ENCODE measurements at regions not wholly inside any gene's neighbourhood (a gene's known extent, or its start where the extent isn't known, plus 50 kb on each side); places are given as distances from the start of the nearest gene placed in this dataset.

DNA sequence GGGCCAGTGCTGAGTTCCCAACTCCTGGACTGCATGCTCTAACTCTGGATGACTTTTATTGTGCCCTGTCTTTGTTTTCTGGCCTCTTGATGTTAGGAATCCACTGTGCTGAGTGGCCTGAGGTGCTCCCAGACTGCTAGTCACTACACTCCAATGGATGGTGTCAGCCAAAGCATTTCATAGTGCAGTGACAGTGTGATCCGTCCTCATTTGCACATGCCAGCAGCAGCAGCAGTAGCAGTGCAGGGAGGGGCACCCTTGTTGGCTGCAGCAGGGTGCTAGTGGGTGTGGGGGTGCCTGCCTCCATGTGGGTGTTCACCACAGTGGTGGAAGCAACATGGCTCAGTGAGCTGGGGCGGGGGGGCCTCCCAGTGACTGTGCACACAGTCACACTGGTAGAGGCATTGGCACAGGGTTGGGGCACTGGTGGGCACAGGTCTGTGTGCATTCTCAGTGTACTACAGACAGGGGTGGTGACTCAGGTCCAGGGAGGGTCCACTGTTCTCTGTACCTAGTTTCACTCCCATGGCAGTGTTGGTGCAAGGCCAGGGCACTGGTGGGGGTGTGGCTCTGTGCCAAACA lies 214.0 kb downstream of the ZC3H11B start:
- TF ChIP-seq, protein P1, sequence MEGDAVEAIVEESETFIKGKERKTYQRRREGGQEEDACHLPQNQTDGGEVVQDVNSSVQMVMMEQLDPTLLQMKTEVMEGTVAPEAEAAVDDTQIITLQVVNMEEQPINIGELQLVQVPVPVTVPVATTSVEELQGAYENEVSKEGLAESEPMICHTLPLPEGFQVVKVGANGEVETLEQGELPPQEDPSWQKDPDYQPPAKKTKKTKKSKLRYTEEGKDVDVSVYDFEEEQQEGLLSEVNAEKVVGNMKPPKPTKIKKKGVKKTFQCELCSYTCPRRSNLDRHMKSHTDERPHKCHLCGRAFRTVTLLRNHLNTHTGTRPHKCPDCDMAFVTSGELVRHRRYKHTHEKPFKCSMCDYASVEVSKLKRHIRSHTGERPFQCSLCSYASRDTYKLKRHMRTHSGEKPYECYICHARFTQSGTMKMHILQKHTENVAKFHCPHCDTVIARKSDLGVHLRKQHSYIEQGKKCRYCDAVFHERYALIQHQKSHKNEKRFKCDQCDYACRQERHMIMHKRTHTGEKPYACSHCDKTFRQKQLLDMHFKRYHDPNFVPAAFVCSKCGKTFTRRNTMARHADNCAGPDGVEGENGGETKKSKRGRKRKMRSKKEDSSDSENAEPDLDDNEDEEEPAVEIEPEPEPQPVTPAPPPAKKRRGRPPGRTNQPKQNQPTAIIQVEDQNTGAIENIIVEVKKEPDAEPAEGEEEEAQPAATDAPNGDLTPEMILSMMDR (IDR thresholded peaks at IDR 0.05; ENCODE audit: extremely low read depth, low read depth, low read length), result no peak
- Histone ChIP-seq H3K27ac (ENCODE audit: low read depth, low read length) (no peak overlapping the region), H3K36me3 (ENCODE audit: insufficient read depth, low read length) (no peaks in the 10 kb centered on the region), H3K4me1 (ENCODE audit: insufficient read depth, low read length) (no peaks in the 10 kb centered on the region), H2AFZ (ENCODE audit: low read length) (no peak overlapping the region), H3K9me3 (ENCODE audit: low read depth, low read length) (no peaks in the 10 kb centered on the region), H3K79me2 (ENCODE audit: insufficient read depth, low read length) (no peaks in the 10 kb centered on the region), H3K4me3 (ENCODE audit: insufficient read depth, low read length) (no peak overlapping the region), H3K27me3 (ENCODE audit: insufficient read depth, low read length) (no peaks in the 10 kb centered on the region), H4K20me1 (ENCODE audit: insufficient read depth, low read length) (no peaks in the 10 kb centered on the region), H3K4me2 (ENCODE audit: insufficient read depth, low read length) (no peak overlapping the region)
- no peak for DNase-seq (ENCODE audit: insufficient read length, low spot score, missing footprints)

DNA sequence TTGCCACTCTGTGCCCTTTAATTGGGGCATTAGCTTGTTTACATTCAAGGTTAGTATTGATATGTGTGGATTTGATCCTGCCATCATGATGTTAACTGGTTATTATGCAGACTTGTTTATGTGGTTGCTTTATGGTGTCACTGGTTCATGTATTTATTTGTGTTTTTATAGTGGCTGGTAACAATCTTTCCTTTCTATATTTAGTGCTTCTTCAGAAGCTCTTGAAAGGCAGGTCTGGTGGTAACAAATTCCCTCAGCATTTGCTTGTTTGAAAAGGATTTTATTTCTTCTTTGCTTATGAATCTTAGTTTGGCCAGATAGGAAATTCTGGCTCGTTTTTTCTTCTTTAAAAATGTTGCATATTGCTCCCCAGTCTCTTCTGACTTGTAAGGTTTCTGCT lies 215.4 kb downstream of the ZC3H11B start:
- DNase-seq (ENCODE audit: insufficient read length, low spot score, missing footprints), result no peak
- Histone ChIP-seq H3K4me3 (ENCODE audit: insufficient read depth, low read length) (no peak overlapping the region), H3K27ac (ENCODE audit: low read depth, low read length) (no peak overlapping the region), H3K36me3 (ENCODE audit: insufficient read depth, low read length) (no peaks in the 10 kb centered on the region), H4K20me1 (ENCODE audit: insufficient read depth, low read length) (no peaks in the 10 kb centered on the region), H3K4me2 (ENCODE audit: insufficient read depth, low read length) (no peak overlapping the region), H3K79me2 (ENCODE audit: insufficient read depth, low read length) (no peaks in the 10 kb centered on the region), H2AFZ (ENCODE audit: low read length) (no peak overlapping the region), H3K27me3 (ENCODE audit: insufficient read depth, low read length) (no peaks in the 10 kb centered on the region), H3K4me1 (ENCODE audit: insufficient read depth, low read length) (no peaks in the 10 kb centered on the region), H3K9me3 (ENCODE audit: low read depth, low read length) (peaks cover 2% of the 10 kb centered on the region)
- TF ChIP-seq, protein P1 (IDR thresholded peaks at IDR 0.05; ENCODE audit: extremely low read depth, low read depth, low read length), result no peak

DNA sequence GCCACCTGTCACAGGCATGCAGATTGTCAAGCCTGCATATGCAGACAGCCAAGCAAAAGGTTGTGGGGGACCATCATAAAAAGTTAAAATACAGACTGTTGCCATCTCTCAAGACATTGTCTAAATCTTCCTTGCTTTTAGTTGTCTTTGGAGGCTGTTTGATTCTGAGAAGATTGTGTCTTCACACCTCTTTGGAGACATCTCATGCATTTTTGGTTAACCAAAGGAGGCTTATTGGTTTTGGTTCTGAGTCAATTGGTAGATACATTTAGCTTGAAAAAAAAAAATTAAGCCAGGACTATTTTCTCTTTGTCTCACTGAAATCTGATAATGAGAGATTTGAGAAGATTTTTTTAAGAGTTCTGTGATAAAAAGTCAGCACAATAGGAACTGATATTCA lies 217.6 kb downstream of the LYPLAL1 start:
- DNase-seq (ENCODE audit: insufficient read length, low spot score, missing footprints), result no peak
- Histone ChIP-seq H3K4me2 (ENCODE audit: insufficient read depth, low read length) (no peak overlapping the region), H3K9me3 (ENCODE audit: low read depth, low read length) (peaks cover 2% of the 10 kb centered on the region), H3K27me3 (ENCODE audit: insufficient read depth, low read length) (no peaks in the 10 kb centered on the region), H3K4me3 (ENCODE audit: insufficient read depth, low read length) (no peak overlapping the region), H3K27ac (ENCODE audit: low read depth, low read length) (no peak overlapping the region), H3K79me2 (ENCODE audit: insufficient read depth, low read length) (no peaks in the 10 kb centered on the region), H3K36me3 (ENCODE audit: insufficient read depth, low read length) (no peaks in the 10 kb centered on the region), H3K4me1 (ENCODE audit: insufficient read depth, low read length) (no peaks in the 10 kb centered on the region), H4K20me1 (ENCODE audit: insufficient read depth, low read length) (no peaks in the 10 kb centered on the region), H2AFZ (ENCODE audit: low read length) (no peak overlapping the region)
- TF ChIP-seq, protein P1 (IDR thresholded peaks at IDR 0.05; ENCODE audit: extremely low read depth, low read depth, low read length), result no peak

DNA sequence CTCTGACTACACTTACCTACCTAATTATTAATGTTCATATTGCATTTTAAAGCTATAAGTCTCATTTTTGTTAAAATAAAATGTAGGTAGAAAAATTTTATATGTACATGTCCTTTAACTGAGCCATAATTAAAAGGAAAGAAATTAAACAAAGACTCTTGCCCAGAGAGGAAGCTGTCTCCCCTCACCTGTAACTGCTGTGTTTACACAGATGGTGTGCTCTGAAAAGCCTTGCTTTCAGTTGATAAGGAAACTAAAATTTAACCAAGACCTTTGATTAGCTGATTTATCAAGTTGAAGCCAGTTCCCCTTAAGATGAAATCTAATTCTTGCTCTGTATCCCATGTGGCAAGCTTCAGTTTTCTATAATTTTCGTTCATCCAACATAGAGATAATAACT lies 213.5 kb downstream of the LYPLAL1 start:
- DNase-seq (ENCODE audit: insufficient read length, low spot score, missing footprints), result no peak
- Histone ChIP-seq H3K9me3 (ENCODE audit: low read depth, low read length) (no peaks in the 10 kb centered on the region), H3K79me2 (ENCODE audit: insufficient read depth, low read length) (no peaks in the 10 kb centered on the region), H3K27me3 (ENCODE audit: insufficient read depth, low read length) (no peaks in the 10 kb centered on the region), H4K20me1 (ENCODE audit: insufficient read depth, low read length) (no peaks in the 10 kb centered on the region), H3K4me2 (ENCODE audit: insufficient read depth, low read length) (no peak overlapping the region), H3K27ac (ENCODE audit: low read depth, low read length) (no peak overlapping the region), H3K4me3 (ENCODE audit: insufficient read depth, low read length) (no peak overlapping the region), H2AFZ (ENCODE audit: low read length) (no peak overlapping the region), H3K36me3 (ENCODE audit: insufficient read depth, low read length) (no peaks in the 10 kb centered on the region), H3K4me1 (ENCODE audit: insufficient read depth, low read length) (no peaks in the 10 kb centered on the region)
- TF ChIP-seq, protein P1 (IDR thresholded peaks at IDR 0.05; ENCODE audit: extremely low read depth, low read depth, low read length), result no peak
